ENCODE measurements at regions not wholly inside any gene's neighbourhood (a gene's known extent, or its start where the extent isn't known, plus 50 kb on each side); places are given as distances from the start of the nearest gene placed in this dataset.

DNA sequence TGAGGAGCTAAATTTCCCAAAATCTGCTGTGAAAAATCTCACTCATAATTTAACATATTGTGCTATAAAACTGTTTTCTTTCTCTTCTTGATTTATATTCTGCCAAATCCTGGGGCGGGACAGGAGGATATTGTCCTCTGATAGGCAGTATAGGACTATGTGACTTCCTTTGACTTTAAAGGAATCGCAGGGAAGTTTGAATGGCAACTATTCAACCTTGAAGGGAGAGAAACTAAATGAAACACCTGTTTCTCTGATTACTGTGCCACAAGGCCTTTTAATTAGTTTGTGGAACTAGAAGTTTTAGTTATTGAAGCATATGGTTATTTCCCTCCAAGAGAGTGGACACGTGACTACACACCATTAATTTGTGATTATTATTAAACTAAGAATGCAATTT is 607.4 kb downstream of the GATA3 start:
- Histone ChIP-seq H3K9me3 (no peaks in the 10 kb centered on the region), H3K27ac (no peak overlapping the region), H3K36me3 (no peaks in the 10 kb centered on the region), H3K27me3 (no peaks in the 10 kb centered on the region), H3K4me1 (no peaks in the 10 kb centered on the region), H3K4me3 (no peak overlapping the region)
- whole genome bisulfite sequencing, 2 donors, result 61 to 82% methylated on average over 3 of the region's 3 CpGs
- intact Hi-C loops (cut with DNase I), result no loop called here
- TF ChIP-seq, protein P1, sequence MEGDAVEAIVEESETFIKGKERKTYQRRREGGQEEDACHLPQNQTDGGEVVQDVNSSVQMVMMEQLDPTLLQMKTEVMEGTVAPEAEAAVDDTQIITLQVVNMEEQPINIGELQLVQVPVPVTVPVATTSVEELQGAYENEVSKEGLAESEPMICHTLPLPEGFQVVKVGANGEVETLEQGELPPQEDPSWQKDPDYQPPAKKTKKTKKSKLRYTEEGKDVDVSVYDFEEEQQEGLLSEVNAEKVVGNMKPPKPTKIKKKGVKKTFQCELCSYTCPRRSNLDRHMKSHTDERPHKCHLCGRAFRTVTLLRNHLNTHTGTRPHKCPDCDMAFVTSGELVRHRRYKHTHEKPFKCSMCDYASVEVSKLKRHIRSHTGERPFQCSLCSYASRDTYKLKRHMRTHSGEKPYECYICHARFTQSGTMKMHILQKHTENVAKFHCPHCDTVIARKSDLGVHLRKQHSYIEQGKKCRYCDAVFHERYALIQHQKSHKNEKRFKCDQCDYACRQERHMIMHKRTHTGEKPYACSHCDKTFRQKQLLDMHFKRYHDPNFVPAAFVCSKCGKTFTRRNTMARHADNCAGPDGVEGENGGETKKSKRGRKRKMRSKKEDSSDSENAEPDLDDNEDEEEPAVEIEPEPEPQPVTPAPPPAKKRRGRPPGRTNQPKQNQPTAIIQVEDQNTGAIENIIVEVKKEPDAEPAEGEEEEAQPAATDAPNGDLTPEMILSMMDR (IDR thresholded peaks at IDR 0.05), result no peak
- TF ChIP-seq EP300 (IDR thresholded peaks at IDR 0.05) (no peak), POLR2AphosphoS5 (IDR thresholded peaks at IDR 0.05) (no peak), POLR2A (IDR thresholded peaks at IDR 0.05) (no peak)
- no peak for DNase-seq

DNA sequence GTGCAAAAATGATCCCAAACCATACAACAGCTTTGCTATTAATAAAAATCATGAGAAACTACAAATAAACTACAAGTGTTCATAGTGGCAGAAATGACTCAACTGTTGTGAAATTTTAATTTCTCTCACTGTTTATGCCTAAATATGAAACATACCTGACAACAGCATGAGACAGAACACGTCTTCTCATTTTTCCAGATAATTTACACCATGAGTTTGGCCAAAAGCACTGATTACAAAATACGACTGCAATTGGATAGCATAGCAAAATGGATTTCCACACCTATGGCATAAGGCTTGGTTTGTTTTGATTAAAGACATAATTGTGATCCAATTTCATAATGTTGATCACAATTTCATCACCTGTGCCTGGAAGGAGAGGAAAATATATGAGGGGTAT is 608.6 kb downstream of the GATA3 start:
- no peak for DNase-seq
- H3K36me3 ChIP-seq, result no peaks in the 10 kb centered on the region
- WGBS, 2 donors, result 67 to 79% methylated on average over 2 of the region's 2 CpGs
- H3K4me1 ChIP-seq, result no peaks in the 10 kb centered on the region
- no peaks in the 10 kb centered on the region for H3K27me3 ChIP-seq
- H3K27ac ChIP-seq, result no peak overlapping the region
- H3K4me3 ChIP-seq, result no peak overlapping the region
- TF ChIP-seq POLR2AphosphoS5 (IDR thresholded peaks at IDR 0.05) (no peak), EP300 (IDR thresholded peaks at IDR 0.05) (no peak), POLR2A (IDR thresholded peaks at IDR 0.05) (no peak)
- TF ChIP-seq, protein P1 (IDR thresholded peaks at IDR 0.05), result no peak
- peaks cover 0 to 1% (median 0%) of the 10 kb centered on the region in 4 donors for H3K9me3 ChIP-seq
- intact Hi-C loops (cut with DNase I), result no loop called here

DNA sequence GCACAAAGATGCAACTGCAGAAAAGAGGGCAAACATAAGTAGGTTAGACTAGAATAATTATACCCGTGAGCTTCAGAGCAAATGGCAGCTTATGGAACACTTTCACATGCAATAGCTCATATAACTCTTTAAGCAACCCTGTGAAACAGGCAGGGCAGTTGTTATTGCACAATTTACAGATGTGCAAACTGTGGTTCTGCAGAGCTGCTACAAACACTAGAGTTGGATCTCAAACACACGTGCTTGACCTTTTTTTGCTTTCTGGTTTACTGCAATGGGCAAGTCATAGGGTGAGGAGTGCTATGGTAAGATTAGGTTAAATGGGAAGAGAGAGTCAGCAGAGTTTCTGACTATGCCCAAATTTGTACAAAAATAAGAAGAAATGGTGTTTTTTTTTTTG is 610.8 kb downstream of the GATA3 start:
- DNase-seq, result no peak
- no peaks in the 10 kb centered on the region for H3K4me1 ChIP-seq
- H3K36me3 ChIP-seq, result no peaks in the 10 kb centered on the region
- TF ChIP-seq EP300 (IDR thresholded peaks at IDR 0.05) (no peak), POLR2A (IDR thresholded peaks at IDR 0.05) (no peak), POLR2AphosphoS5 (IDR thresholded peaks at IDR 0.05) (no peak)
- TF ChIP-seq, protein P1 (IDR thresholded peaks at IDR 0.05), result no peak
- intact Hi-C loops (cut with DNase I), result no loop called here
- H3K27me3 ChIP-seq, result no peaks in the 10 kb centered on the region
- H3K4me3 ChIP-seq, result no peak overlapping the region
- no peak overlapping the region for H3K27ac ChIP-seq
- peaks cover 0 to 4% (median 0%) of the 10 kb centered on the region in 4 donors for H3K9me3 ChIP-seq
- WGBS, 2 donors, result 19 to 70% methylated on average over 2 of the region's 2 CpGs

DNA sequence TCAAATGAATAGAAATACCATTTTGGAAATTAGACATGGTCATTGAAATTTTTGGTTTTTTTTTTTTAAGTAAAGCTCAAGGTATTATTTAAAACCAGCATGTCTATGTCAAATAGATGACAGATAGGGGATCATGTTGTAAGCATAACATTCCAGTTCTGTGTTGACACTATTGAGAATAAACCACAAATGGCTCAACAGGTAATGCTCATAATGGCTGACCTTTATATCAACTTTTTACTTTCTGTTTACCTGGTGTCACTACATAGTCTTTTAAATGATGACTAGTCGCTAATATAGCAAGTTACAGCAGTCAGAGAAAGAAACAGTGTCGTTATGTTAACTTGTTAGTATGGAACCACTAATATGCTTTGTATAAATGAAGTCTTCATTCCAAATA is 616.0 kb downstream of the GATA3 start:
- Histone ChIP-seq H3K36me3 (no peaks in the 10 kb centered on the region), H3K27me3 (no peaks in the 10 kb centered on the region), H3K27ac (no peak overlapping the region), H3K4me3 (no peak overlapping the region), H3K9me3 (peaks cover 0 to 10% (median 2%) of the 10 kb centered on the region in 4 donors), H3K4me1 (no peaks in the 10 kb centered on the region)
- TF ChIP-seq, protein P1 (IDR thresholded peaks at IDR 0.05), result no peak
- no peak for TF ChIP-seq POLR2A (IDR thresholded peaks at IDR 0.05)
- no peak for TF ChIP-seq EP300 (IDR thresholded peaks at IDR 0.05)
- TF ChIP-seq POLR2AphosphoS5 (IDR thresholded peaks at IDR 0.05), result no peak
- no peak for DNase-seq
- WGBS, 2 donors, result 47 to 70% methylated on average over 2 of the region's 2 CpGs
- intact Hi-C loops (cut with DNase I), result no loop called here

DNA sequence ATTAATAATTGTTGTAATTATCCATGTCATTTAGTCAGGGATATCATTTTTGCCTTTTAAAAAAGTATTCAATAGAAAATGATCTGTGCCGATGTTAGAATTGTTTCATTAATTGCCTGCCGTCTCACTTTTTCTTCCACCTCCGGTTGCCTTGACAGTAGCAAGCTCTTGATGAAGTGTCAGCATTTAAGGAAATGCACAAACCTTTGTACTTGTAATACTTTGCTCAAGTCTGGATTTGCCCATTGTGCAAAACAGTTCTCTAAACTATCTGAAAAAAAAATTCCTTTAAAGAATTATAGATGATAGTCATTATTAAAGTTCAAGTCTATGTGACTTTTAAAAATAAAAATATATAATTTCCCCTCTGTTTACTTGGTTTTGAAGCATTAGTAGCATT is 619.7 kb downstream of the GATA3 start:
- H3K27ac ChIP-seq, result no peak overlapping the region
- no peak overlapping the region for H3K4me3 ChIP-seq
- TF ChIP-seq, protein P1 (IDR thresholded peaks at IDR 0.05), result no peak
- no peak for TF ChIP-seq POLR2A (IDR thresholded peaks at IDR 0.05)
- TF ChIP-seq POLR2AphosphoS5 (IDR thresholded peaks at IDR 0.05), result no peak
- no peak for TF ChIP-seq EP300 (IDR thresholded peaks at IDR 0.05)
- DNase-seq, result no peak
- WGBS, 2 donors, result 65 to 93% methylated on average over 3 of the region's 3 CpGs
- H3K4me1 ChIP-seq, result no peaks in the 10 kb centered on the region
- peaks cover 0 to 7% (median 2%) of the 10 kb centered on the region in 4 donors for H3K9me3 ChIP-seq
- no peaks in the 10 kb centered on the region for H3K27me3 ChIP-seq
- H3K36me3 ChIP-seq, result no peaks in the 10 kb centered on the region
- intact Hi-C loops (cut with DNase I), result no loop called here
